ENCODE measurements at regions not wholly inside any gene's neighbourhood (a gene's known extent, or its start where the extent isn't known, plus 50 kb on each side); places are given as distances from the start of the nearest gene placed in this dataset.
"Not testable (repeated sequence)": the region's sequence is repeated elsewhere in the genome, so short reads cannot be mapped to it uniquely, and the experiment has no call there.

GRCh38 chr13:44704811-44705210, 128.7 kb upstream of the TSC22D1 start:
- DNase-seq (ENCODE audit: low read depth): not testable (repeated sequence)

- no peak for DNase-seq (ENCODE audit: low read depth)
Observed at GRCh38 chr13:44703371-44703770, 127.2 kb upstream of the TSC22D1 start.

- no peak for DNase-seq (ENCODE audit: low read depth)
Observed at GRCh38 chr13:44698066-44698465, 121.9 kb upstream of the TSC22D1 start.

- no peak for DNase-seq (ENCODE audit: low read depth)
Observed at GRCh38 chr13:44697058-44697457, 120.9 kb upstream of the TSC22D1 start.

GRCh38 chr13:44695520-44695919, 119.4 kb upstream of the TSC22D1 start:
- no peak for DNase-seq (ENCODE audit: low read depth)

- DNase-seq (ENCODE audit: low read depth): no peak
Observed at GRCh38 chr13:44694842-44695241, 118.7 kb upstream of the TSC22D1 start.

- no peak for DNase-seq (ENCODE audit: low read depth)
Observed at GRCh38 chr13:44694291-44694690, 118.2 kb upstream of the TSC22D1 start.

GRCh38 chr13:44693156-44693764, 117.1 kb upstream of the TSC22D1 start:
- no peak for DNase-seq (ENCODE audit: low read depth)

GRCh38 chr13:44692173-44692713, 116.1 kb upstream of the TSC22D1 start:
- no peak for DNase-seq (ENCODE audit: low read depth)

GRCh38 chr13:44690376-44690775, 114.2 kb upstream of the TSC22D1 start:
- DNase-seq (ENCODE audit: low read depth): no peak

- no peak for DNase-seq (ENCODE audit: low read depth)
Observed at GRCh38 chr13:44688652-44689051, 112.5 kb upstream of the TSC22D1 start.

GRCh38 chr13:44686531-44686934, 110.4 kb upstream of the TSC22D1 start:
- DNase-seq (ENCODE audit: low read depth): no peak

GRCh38 chr13:44685641-44686040, 109.5 kb upstream of the TSC22D1 start:
- DNase-seq (ENCODE audit: low read depth): no peak

- not testable (repeated sequence) for DNase-seq (ENCODE audit: low read depth)
Observed at GRCh38 chr13:44682416-44682815, 106.3 kb upstream of the TSC22D1 start.

- no peak for DNase-seq (ENCODE audit: low read depth)
Observed at GRCh38 chr13:44680746-44681355, 104.7 kb upstream of the TSC22D1 start.

- no peak for DNase-seq (ENCODE audit: low read depth)
Observed at GRCh38 chr13:44679597-44679996, 103.5 kb upstream of the TSC22D1 start.

- no peak for DNase-seq (ENCODE audit: low read depth)
Observed at GRCh38 chr13:44678197-44678596, 102.1 kb upstream of the TSC22D1 start.

- DNase-seq (ENCODE audit: low read depth): no peak
Observed at GRCh38 chr13:44676534-44676933, 100.4 kb upstream of the TSC22D1 start.

- no peak for DNase-seq (ENCODE audit: low read depth)
Observed at GRCh38 chr13:44669534-44669933, 93.4 kb upstream of the TSC22D1 start.

- no peak for DNase-seq (ENCODE audit: low read depth)
Observed at GRCh38 chr13:44668688-44669087, 92.6 kb upstream of the TSC22D1 start.

- DNase-seq (ENCODE audit: low read depth): no peak
Observed at GRCh38 chr13:44667943-44668342, 91.8 kb upstream of the TSC22D1 start.

- DNase-seq (ENCODE audit: low read depth): not testable (repeated sequence)
Observed at GRCh38 chr13:44666538-44666937, 90.4 kb upstream of the TSC22D1 start.

GRCh38 chr13:44664308-44664707, 88.2 kb upstream of the TSC22D1 start:
- no peak for DNase-seq (ENCODE audit: low read depth)

- no peak for DNase-seq (ENCODE audit: low read depth)
Observed at GRCh38 chr13:44662515-44662914, 86.4 kb upstream of the TSC22D1 start.

Measured in stimulated activated CD4-positive, alpha-beta T cell treated with anti-CD3 and anti-CD28 coated beads, Interleukin-2, amount 100 ng/mL, for 4 hours (primary cell).